DOHH2 (cell line): ENCODE measurements at regions not wholly inside any gene's neighbourhood (a gene's known extent, or its start where the extent isn't known, plus 50 kb on each side); places are given as distances from the start of the nearest gene placed in this dataset.

Experiments used
- EZH2phosphoT487 ChIP-seq: fragments of 200-600 bp; sonication (generic); IDR thresholded peaks from 2 replicates; pipeline ENCODE4 v1.6.1; 2017; ENCODE audit warnings: borderline replicate concordance, mild to moderate bottlenecking, antibody characterized with exemption, low read length, moderate library complexity, mixed read lengths
- TF ChIP-seq, protein P1 (sequence below): fragments of 200-600 bp; sonication (generic); IDR thresholded peaks from one replicate; pipeline ENCODE4 v1.5.1; 2014; ENCODE audit warnings: antibody characterized with exemption, mild to moderate bottlenecking, low read depth, low read length; ENCODE audit not compliant: poor library complexity, severe bottlenecking

DNA sequence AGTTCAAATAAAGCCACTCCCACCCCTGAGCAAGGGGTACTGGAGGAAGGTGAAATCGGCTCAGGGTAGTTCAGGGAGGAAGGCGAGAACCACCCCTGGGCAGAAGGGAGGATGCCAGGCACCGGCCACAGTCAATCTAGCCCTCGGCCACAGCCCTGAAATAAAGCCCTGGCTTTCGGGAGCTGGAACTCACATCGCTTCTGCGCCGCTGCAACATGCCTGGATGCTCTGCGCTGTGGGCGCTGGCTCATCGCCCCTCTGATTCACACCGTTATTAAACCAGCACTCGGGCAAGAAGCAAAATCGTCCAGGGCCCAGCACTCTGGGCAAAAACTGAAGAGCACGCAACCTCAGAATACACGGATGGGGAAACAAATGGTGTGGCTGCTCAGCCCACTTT lies 136.9 kb upstream of the RREB1 start:
- no peak for TF ChIP-seq EZH2phosphoT487
- TF ChIP-seq, protein P1, sequence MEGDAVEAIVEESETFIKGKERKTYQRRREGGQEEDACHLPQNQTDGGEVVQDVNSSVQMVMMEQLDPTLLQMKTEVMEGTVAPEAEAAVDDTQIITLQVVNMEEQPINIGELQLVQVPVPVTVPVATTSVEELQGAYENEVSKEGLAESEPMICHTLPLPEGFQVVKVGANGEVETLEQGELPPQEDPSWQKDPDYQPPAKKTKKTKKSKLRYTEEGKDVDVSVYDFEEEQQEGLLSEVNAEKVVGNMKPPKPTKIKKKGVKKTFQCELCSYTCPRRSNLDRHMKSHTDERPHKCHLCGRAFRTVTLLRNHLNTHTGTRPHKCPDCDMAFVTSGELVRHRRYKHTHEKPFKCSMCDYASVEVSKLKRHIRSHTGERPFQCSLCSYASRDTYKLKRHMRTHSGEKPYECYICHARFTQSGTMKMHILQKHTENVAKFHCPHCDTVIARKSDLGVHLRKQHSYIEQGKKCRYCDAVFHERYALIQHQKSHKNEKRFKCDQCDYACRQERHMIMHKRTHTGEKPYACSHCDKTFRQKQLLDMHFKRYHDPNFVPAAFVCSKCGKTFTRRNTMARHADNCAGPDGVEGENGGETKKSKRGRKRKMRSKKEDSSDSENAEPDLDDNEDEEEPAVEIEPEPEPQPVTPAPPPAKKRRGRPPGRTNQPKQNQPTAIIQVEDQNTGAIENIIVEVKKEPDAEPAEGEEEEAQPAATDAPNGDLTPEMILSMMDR = no peak
